Renal cortex interstitium (tissue), 11 donors: ENCODE measurements at regions not wholly inside any gene's neighbourhood (a gene's known extent, or its start where the extent isn't known, plus 50 kb on each side); places are given as distances from the start of the nearest gene placed in this dataset.
A peak's percentile ranks its signal among the peaks of the same experiment; 100 is the strongest.
"Not testable (repeated sequence)": the region's sequence is repeated elsewhere in the genome, so short reads cannot be mapped to it uniquely, and the experiment has no call there.

Experiments
- DNase-seq, 11 donors: peaks; one replicate each; pipeline ENCODE4 v3.0.0-alpha.2; 2013; ENCODE audit warnings: low read depth in 9 of 11, low spot score in 4 of 11; ENCODE audit errors: extremely low read depth in 1 of 11

DNA sequence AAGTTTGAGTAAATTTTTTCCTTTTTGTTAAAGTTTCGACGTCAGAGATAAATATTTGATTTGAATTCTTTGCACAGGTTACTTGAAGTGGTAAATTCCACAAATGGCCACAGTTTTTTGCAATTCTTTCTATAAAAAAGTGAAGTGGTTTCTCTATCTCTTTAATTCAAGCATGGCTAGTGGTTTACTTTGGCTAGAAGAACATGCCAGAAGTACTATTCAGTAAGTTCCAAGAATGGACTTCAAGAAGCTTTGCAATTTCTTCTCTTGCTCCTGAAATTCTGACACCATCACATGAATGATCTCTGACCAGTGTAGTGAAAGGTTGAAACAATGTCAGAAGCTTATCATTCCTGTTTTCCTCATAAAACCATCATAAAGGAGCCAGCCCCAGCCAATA lies 55.7 kb upstream of the RNPC3 start:
- no peak for DNase-seq

DNA sequence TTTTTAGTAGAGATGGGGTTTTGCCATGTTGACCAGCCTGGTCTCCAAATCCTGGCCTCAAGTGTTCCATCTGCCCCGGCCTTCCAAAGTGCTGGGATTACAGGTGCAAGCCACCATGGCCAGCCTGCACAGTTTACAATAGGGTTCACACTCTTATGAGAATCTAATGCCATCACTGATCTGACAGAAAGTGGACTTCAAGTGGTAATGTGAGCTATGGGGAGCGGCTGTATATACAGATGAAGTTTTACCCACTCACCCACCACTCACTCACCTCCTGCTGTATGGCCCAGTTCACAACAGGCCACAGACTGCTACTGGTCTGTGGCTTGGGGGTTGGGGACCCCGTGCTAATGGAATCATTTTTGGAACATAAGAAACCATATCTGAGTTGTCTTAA lies 58.4 kb upstream of the RNPC3 start:
- DNase-seq, result no peak

DNA sequence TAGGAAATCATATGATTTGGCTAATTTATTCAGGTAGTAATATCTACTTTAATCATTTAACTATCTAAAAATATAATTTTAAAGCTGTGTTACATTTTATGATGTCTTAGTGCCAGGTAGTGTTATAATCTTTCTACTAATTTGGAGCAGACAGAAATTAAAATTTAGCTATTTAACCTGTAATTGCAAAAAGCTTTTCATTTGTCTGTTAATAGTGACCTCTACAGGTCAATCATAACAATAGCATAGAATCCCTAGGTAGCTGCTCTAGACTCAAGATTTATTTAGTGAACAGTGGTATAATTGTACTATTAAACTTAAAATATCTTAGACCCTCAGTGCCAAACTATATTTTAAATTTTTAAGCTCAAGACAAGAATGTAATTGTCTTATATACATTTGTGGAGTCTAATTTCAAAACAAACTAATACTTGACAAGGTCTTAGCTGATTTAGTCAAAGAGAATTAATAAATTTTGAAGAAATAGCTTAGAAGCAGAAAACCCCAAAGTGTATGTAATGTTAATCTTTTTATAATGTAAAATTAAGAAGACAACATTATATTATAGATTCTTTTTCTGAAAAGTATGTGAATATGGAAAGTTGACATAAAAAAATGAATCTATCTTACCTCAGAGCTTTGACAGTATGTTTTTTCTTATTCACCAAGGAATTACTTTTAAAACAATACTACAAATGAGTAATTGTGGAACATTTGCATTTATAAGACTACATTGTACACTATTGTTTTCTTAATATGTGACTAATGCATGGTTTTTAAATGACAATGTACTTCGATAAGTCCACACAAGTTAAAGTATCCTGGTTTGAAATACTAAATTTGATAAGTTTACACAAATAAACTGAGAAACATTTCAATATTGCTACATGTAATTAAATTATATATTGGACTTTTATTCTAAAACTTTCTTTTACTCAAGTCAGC lies 64.1 kb upstream of the RNPC3 start:
- no peak for DNase-seq

DNA sequence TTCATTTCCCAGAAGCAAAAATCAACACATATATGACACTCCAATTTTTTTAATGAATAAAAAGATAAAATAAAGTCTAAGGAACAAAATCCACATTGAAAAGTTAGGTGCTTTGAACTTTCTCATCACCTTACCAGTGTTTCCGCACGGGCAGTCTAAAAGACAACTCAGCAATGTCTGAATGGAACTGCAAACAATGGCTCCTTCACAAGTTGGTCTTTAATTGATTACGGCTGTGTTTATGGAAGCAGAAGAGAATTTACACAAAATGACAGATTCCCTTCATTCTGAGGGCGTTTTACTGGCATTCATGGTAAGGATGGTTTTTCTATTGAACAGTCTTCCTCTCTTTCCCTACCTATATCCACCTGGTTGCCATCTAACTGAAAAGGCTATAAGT lies 65.0 kb upstream of the RNPC3 start:
- DNase-seq, result no peak

DNA sequence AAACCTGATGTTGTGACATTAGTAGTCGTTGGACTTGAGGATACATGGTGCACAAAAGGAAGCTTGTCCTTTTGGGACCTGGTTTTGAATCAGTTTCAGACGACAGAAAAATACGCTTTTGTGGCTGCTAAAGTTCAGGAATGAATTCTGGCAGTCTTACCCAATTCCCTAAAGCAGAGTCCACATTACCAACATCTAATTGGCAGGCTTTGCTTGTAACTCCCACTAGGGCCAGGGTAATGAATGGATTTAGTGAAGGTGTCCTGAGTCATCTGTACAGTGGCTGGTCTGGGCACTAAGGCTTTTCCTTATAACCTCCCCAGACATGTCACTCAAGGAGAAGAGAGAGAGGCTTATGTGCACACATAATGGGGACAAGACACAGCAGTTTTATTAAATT lies 66.2 kb upstream of the RNPC3 start:
- no peak for DNase-seq

DNA sequence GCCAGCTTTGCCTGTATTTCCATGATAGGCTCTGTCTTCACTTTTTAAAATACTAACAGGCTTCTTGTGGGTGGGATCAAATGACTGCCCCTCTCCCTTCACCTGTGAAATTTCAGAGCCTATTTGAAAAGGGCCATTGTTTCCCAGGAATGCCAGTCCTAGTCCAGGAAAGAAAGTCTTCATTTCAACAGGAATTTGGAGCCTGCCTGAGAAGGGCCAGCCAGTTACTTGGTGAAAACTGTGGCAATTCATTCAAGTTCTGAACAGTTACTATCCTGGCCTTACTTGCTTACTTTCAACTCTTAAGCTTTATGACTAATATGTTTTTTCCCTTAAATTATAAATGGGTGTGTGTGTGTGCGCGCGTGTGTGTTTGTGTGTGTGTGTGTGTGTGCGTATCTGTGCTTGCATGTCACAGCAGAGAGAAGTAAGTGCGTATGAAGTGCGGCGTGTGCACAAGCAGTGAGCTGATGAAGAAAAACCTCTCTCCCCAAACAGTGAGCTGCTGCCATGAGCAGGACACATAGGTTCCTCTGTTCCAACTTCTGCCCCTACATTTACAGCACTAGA lies 67.5 kb upstream of the RNPC3 start:
- peak in 8 of 11 donors; percentile 3 to 40 (median 18) for DNase-seq

DNA sequence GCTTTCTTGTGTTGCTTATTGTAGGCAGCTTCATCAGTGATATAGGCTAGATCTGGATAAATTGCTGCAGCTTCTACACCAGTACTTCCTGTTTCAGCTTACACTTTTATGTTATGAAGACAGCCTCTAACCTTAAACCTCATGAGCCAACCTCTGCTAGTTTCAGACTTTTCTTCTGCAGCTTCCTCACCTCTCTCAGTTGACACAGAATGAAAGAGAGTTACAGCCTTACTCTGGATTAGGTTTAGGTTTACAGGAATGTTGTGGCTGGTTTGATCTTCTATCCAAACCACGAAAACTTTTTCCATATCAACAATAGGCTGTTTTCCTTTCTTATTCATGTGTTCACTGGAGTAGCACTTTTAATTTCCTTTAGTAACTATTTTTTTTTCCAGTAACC lies 76.9 kb upstream of the RNPC3 start:
- no peak for DNase-seq

GRCh38 chr1:103447471-103447870 lies 78.0 kb upstream of the RNPC3 start:
- DNase-seq, result no peak

GRCh38 chr1:103441342-103441741 lies 84.2 kb upstream of the RNPC3 start:
- no peak for DNase-seq

- DNase-seq, result not testable (repeated sequence)
Observed at GRCh38 chr1:103436568-103437100, 88.9 kb upstream of the RNPC3 start.

DNA sequence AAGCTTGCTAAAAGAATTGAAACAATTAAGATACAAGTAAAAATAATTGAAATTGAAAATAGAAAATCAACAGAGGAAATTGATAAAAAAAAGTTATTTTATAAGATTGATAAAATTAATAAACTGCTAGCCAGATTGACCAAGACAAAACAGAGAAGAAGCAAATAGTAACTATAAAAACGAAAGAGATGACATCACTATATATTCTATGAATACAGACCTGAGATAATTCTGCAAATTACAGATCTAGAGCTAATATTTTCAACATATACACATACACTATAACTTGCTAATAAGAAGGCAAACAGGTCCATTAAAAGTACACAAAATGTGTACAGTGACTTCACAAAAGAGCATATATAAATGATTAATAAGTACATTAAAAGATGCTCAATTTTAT lies 90.1 kb upstream of the RNPC3 start:
- no peak for DNase-seq

GRCh38 chr1:103424650-103425049 lies 100.8 kb upstream of the RNPC3 start:
- no peak for DNase-seq

DNA sequence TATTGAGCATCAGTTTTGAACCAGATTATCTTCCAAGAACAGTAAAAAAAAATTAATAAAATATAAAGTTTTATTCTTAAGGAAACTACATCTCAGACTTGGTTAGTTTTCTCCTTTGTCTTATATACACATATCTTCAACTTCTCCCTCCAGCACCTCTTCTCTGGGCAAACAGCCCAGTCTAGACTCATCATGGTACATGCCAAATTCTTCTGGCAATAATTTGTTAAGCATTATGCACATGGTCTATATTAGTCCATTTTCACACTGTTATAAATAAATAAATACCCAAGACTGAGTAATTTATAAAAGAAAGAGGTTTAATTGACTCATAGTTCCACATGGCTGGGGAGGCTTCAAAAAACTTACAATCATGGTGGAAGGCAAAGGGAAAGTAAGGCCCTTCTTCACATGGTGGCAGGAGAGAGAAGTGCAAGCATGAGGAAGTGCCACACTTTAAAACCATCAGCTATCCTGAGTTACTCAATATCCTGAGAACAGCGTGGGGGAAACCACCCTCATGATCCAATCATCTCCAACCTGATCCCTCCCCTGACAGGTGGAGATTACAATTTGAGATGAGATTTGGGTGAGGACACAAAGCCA lies 108.7 kb upstream of the RNPC3 start:
- DNase-seq, result no peak

DNA sequence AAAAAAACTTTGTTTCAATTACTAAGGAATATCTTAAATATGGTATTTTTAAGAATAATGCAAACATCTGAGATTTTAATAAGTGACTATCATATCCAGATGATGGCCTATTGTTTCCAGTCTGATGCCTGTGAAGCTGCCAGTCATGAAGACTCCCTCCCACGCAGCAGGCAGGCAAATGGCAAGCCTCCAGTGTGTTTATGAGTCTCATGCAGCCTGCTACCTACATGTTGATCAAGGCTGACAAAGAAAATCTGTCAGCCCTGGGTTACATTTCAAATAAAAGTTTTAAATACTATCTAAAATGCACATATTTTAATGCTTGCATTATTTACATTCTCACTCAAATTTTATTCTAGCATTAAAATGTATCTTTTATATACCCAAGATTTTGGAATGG lies 137.6 kb upstream of the RNPC3 start:
- no peak for DNase-seq

DNA sequence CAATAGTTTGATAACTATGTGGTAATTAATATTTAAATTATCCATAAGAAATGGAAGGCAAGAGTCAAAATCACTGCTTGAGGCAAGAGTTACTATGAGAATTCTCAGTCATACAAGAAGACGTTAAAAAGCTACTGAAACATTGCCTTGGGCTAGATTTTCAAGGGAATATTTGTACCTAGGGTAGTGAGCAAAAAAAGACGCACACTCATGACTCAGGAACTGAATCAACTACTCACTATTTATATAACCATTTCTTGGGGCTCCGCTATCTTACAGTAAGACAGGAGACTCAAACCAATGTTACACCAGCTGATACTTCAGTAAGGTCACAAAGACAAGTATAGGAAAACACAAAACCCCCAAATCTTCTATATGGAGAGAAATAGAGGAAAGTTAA lies 151.5 kb upstream of the RNPC3 start:
- no peak for DNase-seq

- no peak for DNase-seq
Observed at GRCh38 chr1:103372866-103373265, 152.6 kb upstream of the RNPC3 start.

DNA sequence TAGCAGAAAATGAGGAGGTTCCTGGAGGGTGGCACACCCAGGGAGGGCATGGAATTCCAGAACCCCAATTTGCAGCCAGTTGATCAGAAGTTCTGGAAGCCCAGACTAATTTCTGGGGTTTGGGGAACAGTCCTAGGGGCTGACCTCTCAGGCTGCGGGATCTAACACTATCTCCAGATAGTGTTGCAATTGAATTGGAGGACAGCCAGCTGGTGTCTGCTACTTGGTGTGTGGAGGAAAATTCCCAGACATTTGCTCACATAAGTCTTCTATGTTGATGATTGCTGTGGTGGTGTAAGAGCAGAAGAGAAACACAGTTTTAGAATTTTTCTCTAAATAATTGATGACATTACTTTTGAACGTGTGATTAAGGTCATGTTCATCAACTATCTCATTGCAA lies 154.3 kb upstream of the RNPC3 start:
- no peak for DNase-seq

DNA sequence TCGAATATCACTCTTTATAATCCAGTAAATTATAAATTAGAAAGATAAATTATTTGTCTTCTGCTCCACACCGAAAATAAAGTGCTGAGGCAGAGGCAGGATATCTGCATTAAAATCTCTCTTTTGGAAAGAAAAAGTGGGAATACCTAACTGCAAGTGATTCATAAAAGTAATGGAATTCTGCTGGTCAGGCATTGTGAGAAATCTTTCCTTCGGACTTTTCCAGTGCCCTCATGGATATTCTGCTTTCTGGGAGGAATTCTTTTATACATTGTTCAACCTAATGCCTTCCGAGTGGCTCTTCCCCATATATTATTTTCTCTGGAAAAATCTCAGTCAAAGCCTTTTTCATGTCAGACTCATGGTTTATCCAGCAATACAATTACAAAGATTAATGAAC lies 158.3 kb upstream of the RNPC3 start:
- no peak for DNase-seq

DNA sequence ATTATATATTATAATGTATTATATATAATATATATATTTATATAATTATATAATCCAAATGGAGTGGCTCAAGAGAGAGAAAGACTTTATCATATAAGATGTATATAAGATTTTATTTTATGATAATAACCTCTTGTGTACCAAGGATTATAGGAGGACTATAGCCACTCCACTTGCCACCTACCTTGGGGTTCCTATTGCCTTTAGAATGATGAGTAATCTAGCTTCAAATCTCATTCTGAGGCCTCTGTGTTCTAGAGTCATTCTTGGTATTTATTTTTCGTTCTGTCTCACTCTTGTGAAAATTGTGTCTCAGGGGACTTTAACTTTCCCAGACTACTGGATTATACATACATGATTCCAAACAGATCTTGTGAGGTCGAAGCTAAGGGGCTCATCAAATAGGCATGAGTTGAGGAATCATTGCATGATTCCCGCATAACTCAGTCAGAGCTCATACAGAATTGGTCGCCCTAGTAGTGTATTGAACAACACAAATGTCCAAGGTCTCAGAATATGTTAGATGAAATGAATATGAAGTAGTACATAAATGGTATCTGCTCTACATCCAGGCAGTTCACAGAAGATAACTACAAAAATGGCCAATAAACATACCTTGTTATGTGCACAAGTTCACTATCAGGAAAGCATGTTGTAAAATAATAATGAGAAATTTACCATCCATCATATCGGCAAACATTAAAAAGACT lies 159.5 kb upstream of the RNPC3 start:
- DNase-seq, result no peak

- no peak for DNase-seq
Observed at GRCh38 chr1:103363008-103363365, 162.5 kb upstream of the RNPC3 start.
